Epithelial cell of proximal tubule (primary cell): ENCODE measurements at regions not wholly inside any gene's neighbourhood (a gene's known extent, or its start where the extent isn't known, plus 50 kb on each side); places are given as distances from the start of the nearest gene placed in this dataset.

Experiments
- DNase-seq: peaks from one replicate; pipeline ENCODE4 v3.0.0-alpha.2; 2011; ENCODE audit warnings: low read depth
- H3K4me3 ChIP-seq: 2 replicates; pipeline ENCODE4 v1.5.1; 2011; ENCODE audit warnings: low read depth, mild to moderate bottlenecking, low read length
- TF ChIP-seq, protein P1 (sequence below): conservative IDR thresholded peaks from 2 replicates; pipeline ENCODE4 v1.5.1; 2012; ENCODE audit warnings: low read depth, mild to moderate bottlenecking, low read length

DNA sequence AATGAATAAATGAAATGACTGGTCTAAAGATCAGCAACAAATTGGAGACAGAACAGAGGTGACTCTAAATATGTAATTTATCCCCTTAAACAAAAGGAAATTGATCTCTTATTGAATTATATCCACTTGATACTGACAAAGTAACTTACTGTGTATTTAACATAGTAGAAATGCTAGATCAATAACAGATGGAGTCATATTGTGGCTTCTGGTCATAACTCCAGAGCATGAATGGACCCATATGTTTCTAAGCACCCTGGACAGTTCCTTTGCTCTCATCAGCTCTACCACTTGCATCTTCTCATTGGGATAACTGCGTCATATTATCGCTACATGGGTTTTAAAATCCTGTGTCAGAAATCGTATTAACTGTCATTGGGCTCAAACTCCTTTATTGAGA, 222.3 kb downstream of the ETS1 start:
- DNase-seq, result no peak
- TF ChIP-seq, protein P1, sequence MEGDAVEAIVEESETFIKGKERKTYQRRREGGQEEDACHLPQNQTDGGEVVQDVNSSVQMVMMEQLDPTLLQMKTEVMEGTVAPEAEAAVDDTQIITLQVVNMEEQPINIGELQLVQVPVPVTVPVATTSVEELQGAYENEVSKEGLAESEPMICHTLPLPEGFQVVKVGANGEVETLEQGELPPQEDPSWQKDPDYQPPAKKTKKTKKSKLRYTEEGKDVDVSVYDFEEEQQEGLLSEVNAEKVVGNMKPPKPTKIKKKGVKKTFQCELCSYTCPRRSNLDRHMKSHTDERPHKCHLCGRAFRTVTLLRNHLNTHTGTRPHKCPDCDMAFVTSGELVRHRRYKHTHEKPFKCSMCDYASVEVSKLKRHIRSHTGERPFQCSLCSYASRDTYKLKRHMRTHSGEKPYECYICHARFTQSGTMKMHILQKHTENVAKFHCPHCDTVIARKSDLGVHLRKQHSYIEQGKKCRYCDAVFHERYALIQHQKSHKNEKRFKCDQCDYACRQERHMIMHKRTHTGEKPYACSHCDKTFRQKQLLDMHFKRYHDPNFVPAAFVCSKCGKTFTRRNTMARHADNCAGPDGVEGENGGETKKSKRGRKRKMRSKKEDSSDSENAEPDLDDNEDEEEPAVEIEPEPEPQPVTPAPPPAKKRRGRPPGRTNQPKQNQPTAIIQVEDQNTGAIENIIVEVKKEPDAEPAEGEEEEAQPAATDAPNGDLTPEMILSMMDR, result no peak

DNA sequence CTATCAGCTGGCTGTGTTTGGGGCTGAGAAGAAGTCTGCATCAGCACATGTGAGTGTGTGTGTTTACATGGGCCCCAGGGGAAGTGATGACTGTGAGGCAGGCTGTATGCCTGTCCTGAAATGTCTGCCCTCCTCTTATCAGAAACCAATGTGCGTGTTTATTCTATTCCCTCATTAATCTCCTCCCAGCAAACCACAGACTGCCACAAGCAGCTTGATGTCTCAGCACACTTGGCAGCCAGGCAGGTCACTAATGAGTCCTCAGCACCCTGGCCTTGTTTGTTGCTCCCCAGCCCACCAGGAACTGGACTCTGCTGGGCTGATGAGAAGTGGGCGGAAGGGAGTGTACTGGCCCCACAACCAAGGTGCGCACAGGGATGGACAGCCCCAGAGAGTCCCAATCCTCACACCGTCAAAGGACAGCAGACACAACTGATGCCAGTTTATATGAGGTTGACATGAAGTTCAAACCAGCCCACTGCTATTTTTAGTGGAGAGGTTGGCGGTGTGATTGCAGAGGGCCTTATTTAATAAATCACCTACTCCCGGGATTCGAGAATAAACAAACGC, 225.8 kb downstream of the ETS1 start:
- no peak overlapping the region for H3K4me3 ChIP-seq
- DNase-seq, result no peak
- TF ChIP-seq, protein P1, result no peak

More for the DNA sequence above, 222.3 kb downstream of the ETS1 start:
- H3K4me3 ChIP-seq, result no peak overlapping the region

- H3K4me3 ChIP-seq, result no peak overlapping the region
- no peak for DNase-seq
- TF ChIP-seq, protein P1, result no peak
Observed at GRCh38 chr11:128359515-128359914, 227.8 kb downstream of the ETS1 start.

GRCh38 chr11:128357073-128357472, 230.3 kb downstream of the ETS1 start:
- DNase-seq, result no peak
- no peak overlapping the region for H3K4me3 ChIP-seq
- TF ChIP-seq, protein P1, result no peak

GRCh38 chr11:128355558-128355957, 231.8 kb downstream of the ETS1 start:
- TF ChIP-seq, protein P1, result no peak
- DNase-seq, result no peak
- no peak overlapping the region for H3K4me3 ChIP-seq

DNA sequence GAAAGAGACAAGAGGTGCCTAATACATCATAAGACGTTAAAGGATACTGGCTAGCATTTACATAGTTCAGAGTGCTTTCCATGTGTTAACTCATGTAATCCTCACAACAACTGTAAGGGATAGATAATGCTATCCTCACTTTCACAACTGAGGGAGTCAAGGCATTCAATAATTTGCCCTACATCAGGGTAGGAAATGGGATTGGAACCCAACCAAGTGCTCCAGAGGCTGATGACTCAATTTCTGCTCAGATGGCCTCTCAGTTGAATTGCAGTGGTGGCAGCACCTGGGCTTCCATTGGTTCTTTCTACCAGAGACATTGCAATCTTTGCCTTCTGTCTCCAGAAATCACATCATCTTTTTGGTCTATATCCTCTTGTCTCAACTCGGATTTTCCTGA, 232.9 kb downstream of the ETS1 start:
- DNase-seq, result no peak
- no peak overlapping the region for H3K4me3 ChIP-seq
- TF ChIP-seq, protein P1, result no peak

GRCh38 chr11:128351168-128351567, 236.2 kb downstream of the ETS1 start:
- TF ChIP-seq, protein P1, result no peak
- no peak for DNase-seq
- no peak overlapping the region for H3K4me3 ChIP-seq
